ENCODE measurements at regions not wholly inside any gene's neighbourhood (a gene's known extent, or its start where the extent isn't known, plus 50 kb on each side); places are given as distances from the start of the nearest gene placed in this dataset.

GRCh38 chrY:17398336-17399072 is 481.5 kb downstream of the CDY2B start:
- Histone ChIP-seq H3K4me1 (no peaks in the 10 kb centered on the region), H3K4me3 (no peak overlapping the region), H3K36me3 (no peaks in the 10 kb centered on the region), H3K9me3 (replicated peaks) (no peaks in the 10 kb centered on the region), H3K27me3 (ENCODE audit: low read depth) (no peaks in the 10 kb centered on the region), H3K27ac (replicated peaks) (no peak overlapping the region)
- intact Hi-C loops (cut with micrococcal nuclease), result no loop called here
- no peak for TF ChIP-seq CTCF (IDR thresholded peaks at IDR 0.05; ENCODE audit: borderline replicate concordance)
- DNase-seq, result no peak

DNA sequence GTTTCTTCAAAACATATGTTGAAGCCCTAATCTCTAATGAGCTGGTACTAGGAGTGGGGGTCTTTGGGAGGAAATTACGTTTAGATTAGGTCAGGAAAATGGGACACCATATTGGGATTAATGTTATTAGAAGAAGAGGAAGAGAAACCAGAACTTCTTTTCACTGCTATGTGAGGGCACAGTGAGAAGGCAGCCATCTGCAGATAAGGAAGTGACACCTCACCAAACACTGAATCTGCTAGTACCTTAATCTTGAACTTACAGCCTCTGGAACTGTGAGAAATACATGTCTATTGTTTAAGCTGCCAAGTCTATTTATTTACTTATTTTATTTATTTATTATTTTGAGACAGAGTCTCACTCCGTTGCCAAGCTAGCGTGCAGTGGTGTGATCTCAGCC is 482.4 kb downstream of the CDY2B start:
- Histone ChIP-seq H3K9me3 (replicated peaks) (no peaks in the 10 kb centered on the region), H3K36me3 (no peaks in the 10 kb centered on the region), H3K27ac (replicated peaks) (no peak overlapping the region), H3K4me3 (no peak overlapping the region), H3K4me1 (no peaks in the 10 kb centered on the region), H3K27me3 (ENCODE audit: low read depth) (no peaks in the 10 kb centered on the region)
- no peak for DNase-seq
- no peak for TF ChIP-seq CTCF (IDR thresholded peaks at IDR 0.05; ENCODE audit: borderline replicate concordance)
- intact Hi-C loops (cut with micrococcal nuclease), result no loop called here

- Histone ChIP-seq H3K36me3 (no peaks in the 10 kb centered on the region), H3K27me3 (ENCODE audit: low read depth) (no peaks in the 10 kb centered on the region), H3K27ac (replicated peaks) (no peak overlapping the region), H3K9me3 (replicated peaks) (no peaks in the 10 kb centered on the region), H3K4me3 (no peak overlapping the region), H3K4me1 (no peaks in the 10 kb centered on the region)
- DNase-seq, result no peak
- TF ChIP-seq CTCF (IDR thresholded peaks at IDR 0.05; ENCODE audit: borderline replicate concordance), result no peak
- intact Hi-C loops (cut with micrococcal nuclease), result no loop called here
Observed at GRCh38 chrY:17381431-17382070, 498.5 kb downstream of the CDY2B start.

- no peak overlapping the region for H3K27ac ChIP-seq (replicated peaks)
- intact Hi-C loops (cut with micrococcal nuclease), result no loop called here
- no peaks in the 10 kb centered on the region for H3K4me1 ChIP-seq
- no peak overlapping the region for H3K4me3 ChIP-seq
- no peaks in the 10 kb centered on the region for H3K27me3 ChIP-seq (ENCODE audit: low read depth)
- no peaks in the 10 kb centered on the region for H3K36me3 ChIP-seq
- TF ChIP-seq CTCF (IDR thresholded peaks at IDR 0.05; ENCODE audit: borderline replicate concordance), result no peak
- no peak for DNase-seq
- H3K9me3 ChIP-seq (replicated peaks), result no peaks in the 10 kb centered on the region
Observed at GRCh38 chrY:17378326-17378725, 501.7 kb downstream of the CDY2B start.

DNA sequence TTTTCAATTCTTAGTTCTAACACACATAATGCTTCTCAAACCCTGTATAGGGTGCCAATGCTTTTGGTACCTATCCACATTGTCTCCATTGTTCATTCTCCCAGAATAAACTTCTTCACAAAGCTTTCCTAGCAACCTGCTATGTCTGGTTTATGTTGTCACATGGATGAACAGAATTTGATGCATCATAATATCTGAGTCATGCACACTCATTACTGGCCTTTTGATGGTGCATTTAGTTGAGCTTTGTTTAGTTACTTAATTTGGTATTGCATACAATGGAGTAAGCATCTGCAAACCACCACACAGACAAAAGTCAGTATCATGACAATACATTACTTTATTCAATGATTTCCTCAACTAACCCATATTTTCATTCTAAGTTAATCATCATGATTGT is 511.6 kb downstream of the CDY2B start:
- Histone ChIP-seq H3K9me3 (replicated peaks) (no peaks in the 10 kb centered on the region), H3K4me1 (no peaks in the 10 kb centered on the region), H3K27ac (replicated peaks) (no peak overlapping the region), H3K27me3 (ENCODE audit: low read depth) (no peaks in the 10 kb centered on the region), H3K4me3 (no peak overlapping the region), H3K36me3 (no peaks in the 10 kb centered on the region)
- DNase-seq, result no peak
- no peak for TF ChIP-seq CTCF (IDR thresholded peaks at IDR 0.05; ENCODE audit: borderline replicate concordance)
- intact Hi-C loops (cut with micrococcal nuclease), result no loop called here
